ENCODE measurements at regions not wholly inside any gene's neighbourhood (a gene's known extent, or its start where the extent isn't known, plus 50 kb on each side); places are given as distances from the start of the nearest gene placed in this dataset.

GRCh38 chr2:217398101-217398500, 538.2 kb upstream of the TNP1 start:
- Histone ChIP-seq H3K27me3 (no peaks in the 10 kb centered on the region), H3K4me3 (no peak overlapping the region), H3K4me1 (peaks cover 0 to 6% (median 2%) of the 10 kb centered on the region in 4 donors), H3K36me3 (no peaks in the 10 kb centered on the region), H3K9me3 (no peaks in the 10 kb centered on the region), H3K27ac (no peak overlapping the region)
- TF ChIP-seq POLR2AphosphoS5 (IDR thresholded peaks at IDR 0.05) = no peak
- TF ChIP-seq CTCF (IDR thresholded peaks at IDR 0.05) = no peak
- TF ChIP-seq EP300 (IDR thresholded peaks at IDR 0.05) = no peak
- no peak for TF ChIP-seq POLR2A (IDR thresholded peaks at IDR 0.05)
- ATAC-seq (ENCODE audit: low FRiP score in 2 of 2) = no peak
- 90 to 95% methylated on average over 7 of the region's 7 CpGs for WGBS, 2 donors
- no peak for DNase-seq

GRCh38 chr2:217396586-217396985, 536.7 kb upstream of the TNP1 start:
- Histone ChIP-seq H3K27me3 (no peaks in the 10 kb centered on the region), H3K4me1 (peaks cover 0 to 6% (median 2%) of the 10 kb centered on the region in 4 donors), H3K36me3 (no peaks in the 10 kb centered on the region), H3K4me3 (no peak overlapping the region), H3K27ac (no peak overlapping the region), H3K9me3 (peaks cover 0 to under 1% (median 0%) of the 10 kb centered on the region in 4 donors)
- DNase-seq = no peak
- no peak for TF ChIP-seq POLR2A (IDR thresholded peaks at IDR 0.05)
- no peak for TF ChIP-seq CTCF (IDR thresholded peaks at IDR 0.05)
- TF ChIP-seq POLR2AphosphoS5 (IDR thresholded peaks at IDR 0.05) = no peak
- no peak for ATAC-seq (ENCODE audit: low FRiP score in 2 of 2)
- WGBS, 2 donors = 58 to 84% methylated on average over 2 of the region's 2 CpGs

GRCh38 chr2:217396165-217396564, 536.3 kb upstream of the TNP1 start:
- Histone ChIP-seq H3K9me3 (peaks cover 0 to 5% (median under 1%) of the 10 kb centered on the region in 4 donors), H3K36me3 (no peaks in the 10 kb centered on the region), H3K27me3 (no peaks in the 10 kb centered on the region), H3K4me1 (peaks cover 0 to 6% (median 2%) of the 10 kb centered on the region in 4 donors), H3K27ac (no peak overlapping the region), H3K4me3 (no peak overlapping the region)
- ATAC-seq (ENCODE audit: low FRiP score in 2 of 2) (no peak), DNase-seq (no peak)
- 71 to 81% methylated on average over 2 of the region's 2 CpGs for WGBS, 2 donors
- TF ChIP-seq EP300 (IDR thresholded peaks at IDR 0.05) = no peak
- TF ChIP-seq POLR2A (IDR thresholded peaks at IDR 0.05) = no peak
- TF ChIP-seq POLR2AphosphoS5 (IDR thresholded peaks at IDR 0.05) = no peak
- TF ChIP-seq CTCF (IDR thresholded peaks at IDR 0.05) = no peak

- peaks cover 0 to 6% (median 2%) of the 10 kb centered on the region in 4 donors for H3K4me1 ChIP-seq
- H3K27me3 ChIP-seq = no peaks in the 10 kb centered on the region
- ATAC-seq (ENCODE audit: low FRiP score in 2 of 2) (no peak), DNase-seq (no peak)
- no peak overlapping the region for H3K4me3 ChIP-seq
- 83 to 84% methylated on average over 8 of the region's 8 CpGs for WGBS, 2 donors
- H3K9me3 ChIP-seq = peaks cover 0 to 11% (median 5%) of the 10 kb centered on the region in 4 donors
- no peaks in the 10 kb centered on the region for H3K36me3 ChIP-seq
- TF ChIP-seq EP300 (IDR thresholded peaks at IDR 0.05) (no peak), POLR2AphosphoS5 (IDR thresholded peaks at IDR 0.05) (no peak), POLR2A (IDR thresholded peaks at IDR 0.05) (no peak), CTCF (IDR thresholded peaks at IDR 0.05) (no peak)
- H3K27ac ChIP-seq = no peak overlapping the region
Observed at GRCh38 chr2:217394510-217395351, 534.9 kb upstream of the TNP1 start.
